ENCODE measurements at regions not wholly inside any gene's neighbourhood (a gene's known extent, or its start where the extent isn't known, plus 50 kb on each side); places are given as distances from the start of the nearest gene placed in this dataset.

GRCh38 chr5:74459984-74460383 lies 180.5 kb downstream of the ENC1 start:
- DNase-seq, result no peak
- no peaks in the 10 kb centered on the region for H3K4me1 Mint-ChIP-seq
- no peaks in the 10 kb centered on the region for H3K36me3 Mint-ChIP-seq (ENCODE audit: low read depth)
- ChIA-PET POLR2A (no interaction called here), CTCF (no interaction called here)
- no peak for ATAC-seq (ENCODE audit: low read depth)
- H3K27ac Mint-ChIP-seq, result no peak overlapping the region
- no peak overlapping the region for H3K4me3 Mint-ChIP-seq
- H3K27me3 Mint-ChIP-seq, result peaks cover 15% of the 10 kb centered on the region
- intact Hi-C loops (cut with micrococcal nuclease), result no loop called here
- no peak for TF ChIP-seq CTCF (IDR thresholded peaks at IDR 0.05)
- no peaks in the 10 kb centered on the region for H3K9me3 Mint-ChIP-seq

- Mint-ChIP-seq H3K4me1 (peaks cover 4% of the 10 kb centered on the region), H3K36me3 (ENCODE audit: low read depth) (no peaks in the 10 kb centered on the region), H3K9me3 (no peaks in the 10 kb centered on the region), H3K27ac (no peak overlapping the region), H3K4me3 (no peak overlapping the region), H3K27me3 (peaks cover 16% of the 10 kb centered on the region)
- TF ChIP-seq CTCF (IDR thresholded peaks at IDR 0.05), result no peak
- CTCF ChIA-PET, result no interaction called here
- POLR2A ChIA-PET, result no interaction called here
- no peak for ATAC-seq (ENCODE audit: low read depth)
- no peak for DNase-seq
- intact Hi-C loops (cut with micrococcal nuclease), result no loop called here
Observed at GRCh38 chr5:74457876-74458275, 182.7 kb downstream of the ENC1 start.

- peaks cover 14% of the 10 kb centered on the region for H3K27me3 Mint-ChIP-seq
- H3K4me3 Mint-ChIP-seq, result no peak overlapping the region
- ATAC-seq (ENCODE audit: low read depth), result no peak
- no peak overlapping the region for H3K27ac Mint-ChIP-seq
- no peaks in the 10 kb centered on the region for H3K36me3 Mint-ChIP-seq (ENCODE audit: low read depth)
- DNase-seq, result no peak
- peaks cover 6% of the 10 kb centered on the region for H3K4me1 Mint-ChIP-seq
- intact Hi-C loops (cut with micrococcal nuclease), result no loop called here
- POLR2A ChIA-PET, result no interaction called here
- TF ChIP-seq CTCF (IDR thresholded peaks at IDR 0.05), result no peak
- CTCF ChIA-PET, result interaction anchor here (0.6 kb wide), 1 partner anchor 550 kb away, joined by 3 read pairs; no protein-coding TSS in a partner anchor
- H3K9me3 Mint-ChIP-seq, result no peaks in the 10 kb centered on the region
Observed at GRCh38 chr5:74454263-74455030, 186.1 kb downstream of the ENC1 start.

GRCh38 chr5:74452856-74453255 lies 187.7 kb downstream of the ENC1 start:
- ChIA-PET POLR2A (no interaction called here), CTCF (interaction anchor here (0.6 kb wide), 1 partner anchor 188 kb away, joined by 3 read pairs; the partner anchor contains the start of gene ENC1)
- no peaks in the 10 kb centered on the region for H3K9me3 Mint-ChIP-seq
- H3K4me1 Mint-ChIP-seq, result peaks cover 6% of the 10 kb centered on the region
- ATAC-seq (ENCODE audit: low read depth), result no peak
- DNase-seq, result no peak
- TF ChIP-seq CTCF (IDR thresholded peaks at IDR 0.05), result no peak
- H3K27ac Mint-ChIP-seq, result no peak overlapping the region
- H3K36me3 Mint-ChIP-seq (ENCODE audit: low read depth), result no peaks in the 10 kb centered on the region
- no peak overlapping the region for H3K4me3 Mint-ChIP-seq
- H3K27me3 Mint-ChIP-seq, result peaks cover 10% of the 10 kb centered on the region
- intact Hi-C loops (cut with micrococcal nuclease), result no loop called here

- ChIA-PET POLR2A (no interaction called here), CTCF (no interaction called here)
- no peak for TF ChIP-seq CTCF (IDR thresholded peaks at IDR 0.05)
- no peaks in the 10 kb centered on the region for H3K36me3 Mint-ChIP-seq (ENCODE audit: low read depth)
- H3K4me1 Mint-ChIP-seq, result peaks cover 6% of the 10 kb centered on the region
- ATAC-seq (ENCODE audit: low read depth) (no peak), DNase-seq (no peak)
- intact Hi-C loops (cut with micrococcal nuclease), result no loop called here
- no peak overlapping the region for H3K27ac Mint-ChIP-seq
- H3K4me3 Mint-ChIP-seq, result no peak overlapping the region
- peaks cover 5% of the 10 kb centered on the region for H3K27me3 Mint-ChIP-seq
- H3K9me3 Mint-ChIP-seq, result no peaks in the 10 kb centered on the region
Observed at GRCh38 chr5:74450095-74450494, 190.4 kb downstream of the ENC1 start.

Data from activated B cell treated with CpG ODN at 0.5 μM for 24 hours (primary cell).